Adrenal gland (tissue), 9 donors: ENCODE measurements at regions not wholly inside any gene's neighbourhood (a gene's known extent, or its start where the extent isn't known, plus 50 kb on each side); places are given as distances from the start of the nearest gene placed in this dataset.

Source experiments
- DNase-seq, 7 donors: peaks; one replicate each; pipeline ENCODE4 v3.0.0-alpha.2; 2019 to 2020
- H3K27ac ChIP-seq, 5 donors: fragments of 200-600 bp; sonication (generic) in 4 of 5; 1 replicate in 3 of 5; 2 replicates in 2 of 5; pipeline versions ENCODE4 v1.5.1 to v1.8.0; 2016 to 2020; ENCODE audit warnings: mild to moderate bottlenecking in 1 of 5
- H3K27me3 ChIP-seq: fragments of 200-600 bp; 2 replicates; pipeline ENCODE4 v1.8.0; 2021
- H3K36me3 ChIP-seq, 2 donors: fragments of 200-600 bp; replicated peaks in 1 of 2; 1 replicate in 1 of 2; 2 replicates in 1 of 2; pipeline versions ENCODE4 v1.5.1 to v1.8.0; 2018 to 2022
- H3K4me1 ChIP-seq, 2 donors: fragments of 200-600 bp; replicated peaks in 1 of 2; 1 replicate in 1 of 2; 2 replicates in 1 of 2; pipeline versions ENCODE4 v1.5.1 to v1.8.0; 2018 to 2021
- H3K4me3 ChIP-seq, 4 donors: fragments of 200-600 bp; sonication (generic) in 3 of 4; one replicate each; pipeline ENCODE4 v1.5.1; 2016 to 2018
- H3K9me3 ChIP-seq, 3 donors: fragments of 200-600 bp; sonication (generic) in 1 of 3; replicated peaks in 1 of 3; 1 replicate in 2 of 3; 2 replicates in 1 of 3; pipeline versions ENCODE4 v1.5.1 to v1.8.0; 2016 to 2021
- POLR2A ChIP-seq, 2 donors: fragments of 450-650 bp; IDR thresholded peaks; one replicate each; pipeline ENCODE4 v1.6.1; 2017; ENCODE audit warnings: antibody characterized with exemption in 2 of 2, mild to moderate bottlenecking in 2 of 2, moderate library complexity in 1 of 2
- WGBS, 4 donors: extraction: QIAGEN DNeasy Blood & Tissue Kit in 2 of 4; methylation state at CpG; one replicate each; pipeline versions ENCODE4 v1.1.5 to v1.1.7; 2013 to 2017; 5-methylcytosine and 5-hydroxymethylcytosine counted together
- intact Hi-C, 2 donors: fragments of 100-400 bp; cut with DNase I; formaldehyde crosslinking; loops; one replicate each; pipeline versions ENCODE4 v1.14.1 to v1.15.0; 2022 to 2023
- TF ChIP-seq, protein P1 (sequence below), 6 experiments: fragments of 450-650 bp in 4 of 6; fragments of 200-600 bp in 2 of 6; sonication (generic) in 1 of 6; IDR thresholded peaks; 1 replicate in 5 of 6; 2 replicates in 1 of 6; pipeline versions ENCODE4 v1.5.1 to v1.8.0; 2016 to 2021; ENCODE audit warnings: antibody characterized with exemption in 6 of 6, mild to moderate bottlenecking in 2 of 6, moderate library complexity in 1 of 6
- donor health status: healthy with polysubstance abuse.
- donor health status: Bipolar disorder and iron deficiency.
- donor health status: DM: yes; HTN: yes; CAD: no.
- donor health status: DM: no; HTN: no; CAD: no.
- donor health status: DM: no; HTN: no; CAD: no.

GRCh38 chr21:15151385-15152103, 86.7 kb upstream of the NRIP1 start:
- WGBS, 4 donors, result 70 to 76% (median 72%) methylated on average over 4 of the region's 4 CpGs
- intact Hi-C loops, result no loop called here

GRCh38 chr21:15152591-15152990, 87.8 kb upstream of the NRIP1 start:
- TF ChIP-seq POLR2A (IDR thresholded peaks at IDR 0.05), result no peak
- TF ChIP-seq, protein P1, sequence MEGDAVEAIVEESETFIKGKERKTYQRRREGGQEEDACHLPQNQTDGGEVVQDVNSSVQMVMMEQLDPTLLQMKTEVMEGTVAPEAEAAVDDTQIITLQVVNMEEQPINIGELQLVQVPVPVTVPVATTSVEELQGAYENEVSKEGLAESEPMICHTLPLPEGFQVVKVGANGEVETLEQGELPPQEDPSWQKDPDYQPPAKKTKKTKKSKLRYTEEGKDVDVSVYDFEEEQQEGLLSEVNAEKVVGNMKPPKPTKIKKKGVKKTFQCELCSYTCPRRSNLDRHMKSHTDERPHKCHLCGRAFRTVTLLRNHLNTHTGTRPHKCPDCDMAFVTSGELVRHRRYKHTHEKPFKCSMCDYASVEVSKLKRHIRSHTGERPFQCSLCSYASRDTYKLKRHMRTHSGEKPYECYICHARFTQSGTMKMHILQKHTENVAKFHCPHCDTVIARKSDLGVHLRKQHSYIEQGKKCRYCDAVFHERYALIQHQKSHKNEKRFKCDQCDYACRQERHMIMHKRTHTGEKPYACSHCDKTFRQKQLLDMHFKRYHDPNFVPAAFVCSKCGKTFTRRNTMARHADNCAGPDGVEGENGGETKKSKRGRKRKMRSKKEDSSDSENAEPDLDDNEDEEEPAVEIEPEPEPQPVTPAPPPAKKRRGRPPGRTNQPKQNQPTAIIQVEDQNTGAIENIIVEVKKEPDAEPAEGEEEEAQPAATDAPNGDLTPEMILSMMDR (IDR thresholded peaks at IDR 0.05), result no peak
- Histone ChIP-seq H3K36me3 (no peaks in the 10 kb centered on the region), H3K4me3 (no peak overlapping the region), H3K4me1 (no peaks in the 10 kb centered on the region), H3K9me3 (no peaks in the 10 kb centered on the region), H3K27me3 (no peaks in the 10 kb centered on the region), H3K27ac (no peak overlapping the region)
- intact Hi-C loops, result no loop called here
- DNase-seq, result no peak
- 73 to 82% (median 76%) methylated on average over 3 of the region's 3 CpGs for WGBS, 4 donors

More at GRCh38 chr21:15151385-15152103, 86.7 kb upstream of the NRIP1 start:
- no peak for DNase-seq
- Histone ChIP-seq H3K27ac (no peak overlapping the region), H3K4me3 (no peak overlapping the region), H3K36me3 (no peaks in the 10 kb centered on the region), H3K27me3 (no peaks in the 10 kb centered on the region), H3K9me3 (no peaks in the 10 kb centered on the region), H3K4me1 (no peaks in the 10 kb centered on the region)
- TF ChIP-seq, protein P1 (IDR thresholded peaks at IDR 0.05), result no peak
- no peak for TF ChIP-seq POLR2A (IDR thresholded peaks at IDR 0.05)

GRCh38 chr21:15159382-15160020, 94.7 kb upstream of the NRIP1 start:
- WGBS, 4 donors, result 29 to 61% (median 34%) methylated on average over 2 of the region's 2 CpGs
- H3K27me3 ChIP-seq, result no peaks in the 10 kb centered on the region
- DNase-seq, result no peak
- no peaks in the 10 kb centered on the region for H3K36me3 ChIP-seq
- H3K9me3 ChIP-seq, result no peaks in the 10 kb centered on the region
- TF ChIP-seq, protein P1 (IDR thresholded peaks at IDR 0.05), result no peak
- no peak for TF ChIP-seq POLR2A (IDR thresholded peaks at IDR 0.05)
- H3K4me3 ChIP-seq, result no peak overlapping the region
- peaks cover 0 to 7% of the 10 kb centered on the region in 2 donors for H3K4me1 ChIP-seq
- H3K27ac ChIP-seq, result no peak overlapping the region
- intact Hi-C loops, result no loop called here

GRCh38 chr21:15160136-15160535, 95.3 kb upstream of the NRIP1 start:
- no peak overlapping the region for H3K27ac ChIP-seq
- TF ChIP-seq, protein P1 (IDR thresholded peaks at IDR 0.05), result no peak
- TF ChIP-seq POLR2A (IDR thresholded peaks at IDR 0.05), result no peak
- H3K36me3 ChIP-seq, result no peaks in the 10 kb centered on the region
- no peak overlapping the region for H3K4me3 ChIP-seq
- H3K4me1 ChIP-seq, result peaks cover 0 to 7% of the 10 kb centered on the region in 2 donors
- no peaks in the 10 kb centered on the region for H3K27me3 ChIP-seq
- intact Hi-C loops, result no loop called here
- no peak for DNase-seq
- no peaks in the 10 kb centered on the region for H3K9me3 ChIP-seq
- WGBS, 4 donors, result 82 to 95% (median 92%) methylated on average over 1 of the region's 1 CpG
